ENCODE measurements at regions not wholly inside any gene's neighbourhood (a gene's known extent, or its start where the extent isn't known, plus 50 kb on each side); places are given as distances from the start of the nearest gene placed in this dataset.

DNA sequence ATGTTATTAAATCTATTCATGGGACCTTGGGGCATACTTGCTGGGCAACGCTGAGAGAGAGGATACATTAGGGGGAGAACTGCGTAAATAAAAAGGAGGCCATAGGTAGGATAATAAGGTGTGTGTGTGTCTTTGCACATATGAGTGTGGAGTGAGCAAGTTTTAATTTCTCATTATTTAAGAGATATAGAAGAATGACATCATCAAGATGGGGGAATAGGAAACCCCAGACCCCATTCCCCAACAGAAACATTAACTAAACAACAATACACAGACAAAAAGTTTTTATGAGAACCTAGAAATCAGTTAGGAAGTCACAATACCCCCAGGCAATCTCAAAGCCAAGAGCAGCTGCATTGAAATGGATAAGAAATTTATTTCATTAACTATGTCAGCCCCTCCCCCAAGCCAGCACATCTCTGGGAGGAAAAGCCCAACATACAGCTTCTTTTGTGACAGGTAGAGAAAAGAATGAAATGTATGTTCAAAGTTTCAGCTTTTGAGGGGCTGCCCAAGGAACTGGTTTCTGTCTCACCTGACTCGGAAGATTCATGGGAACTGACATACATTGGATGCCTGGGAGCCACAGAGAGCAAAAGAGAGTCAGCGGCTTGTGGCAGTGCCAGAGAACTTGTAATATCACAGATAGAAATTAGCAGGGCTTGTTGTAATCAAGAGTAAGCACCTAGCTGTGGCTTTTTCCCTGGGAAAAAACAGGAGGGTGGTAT is 234.3 kb upstream of the NFIA start:
- no peak for TF ChIP-seq ZNF274 (IDR thresholded peaks at IDR 0.05; ENCODE audit: low read depth, low read length)
- TF ChIP-seq YY1 (IDR thresholded peaks at IDR 0.05; ENCODE audit: insufficient read depth, insufficient read length): no peak
